Activated gamma-delta T cell (primary cell): ENCODE measurements at regions not wholly inside any gene's neighbourhood (a gene's known extent, or its start where the extent isn't known, plus 50 kb on each side); places are given as distances from the start of the nearest gene placed in this dataset.
"Not testable (repeated sequence)": the region's sequence is repeated elsewhere in the genome, so short reads cannot be mapped to it uniquely, and the experiment has no call there.

Experiments
- DNase-seq: peaks from one replicate; lab custom pipeline; 2025; lab: John Stamatoyannopoulos, UW

DNA sequence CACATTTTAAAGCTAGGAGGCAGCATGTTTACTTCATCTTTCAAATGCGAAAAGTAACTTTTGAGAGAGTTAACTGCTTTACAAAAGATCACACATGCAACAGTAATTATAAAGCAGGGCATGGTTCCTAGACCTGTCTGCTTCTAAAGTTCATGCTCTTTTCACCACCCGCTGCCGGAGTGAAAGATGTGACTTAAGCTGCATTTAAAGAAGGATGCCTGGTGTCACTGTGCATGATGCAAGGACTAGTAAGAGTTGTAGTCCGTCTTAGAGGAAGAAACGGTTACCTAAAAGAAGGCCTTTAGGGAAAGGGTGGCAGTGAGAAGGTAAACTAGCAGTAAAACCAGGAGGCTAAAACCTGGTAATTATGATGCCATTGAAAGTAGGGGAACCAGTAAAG is 1689.1 kb downstream of the KCNT2 start:
- DNase-seq, result no peak

DNA sequence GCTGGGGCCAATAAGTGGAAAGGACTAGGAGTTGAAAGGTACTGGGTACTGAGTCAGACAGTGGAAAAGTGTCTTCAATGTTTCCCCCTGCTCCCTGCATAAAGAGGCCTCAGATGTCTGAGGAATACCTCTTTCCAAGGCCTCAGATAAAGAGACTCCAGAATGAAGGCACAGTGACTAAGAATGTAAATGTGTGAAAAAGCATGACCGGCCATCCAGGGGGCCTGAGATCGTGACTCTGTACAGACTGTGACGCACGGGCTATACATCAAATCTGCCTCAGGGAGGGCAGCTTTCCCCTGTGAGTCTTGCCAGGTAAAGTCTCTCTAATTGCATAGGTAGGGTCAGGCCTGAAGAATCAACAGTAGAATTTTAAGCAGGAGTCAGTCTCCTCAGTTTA is 1690.5 kb downstream of the KCNT2 start:
- no peak for DNase-seq

DNA sequence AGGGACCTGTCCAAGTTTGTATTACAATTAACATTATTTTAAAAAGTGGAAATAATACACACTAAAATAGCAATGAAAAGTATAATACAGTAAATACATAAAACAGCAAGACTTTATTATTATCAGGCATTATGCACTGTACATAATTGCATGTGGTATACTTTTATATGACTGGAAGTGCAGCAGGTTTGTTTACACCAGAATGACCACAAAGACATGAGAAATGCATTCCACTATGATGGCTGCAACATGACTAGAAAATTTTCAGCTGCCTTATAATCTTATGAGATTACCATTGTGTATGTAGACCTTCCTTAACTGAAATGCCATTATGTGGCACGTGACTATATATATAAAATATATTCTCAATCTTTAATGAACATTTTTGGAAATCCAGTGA is 1699.6 kb downstream of the KCNT2 start:
- DNase-seq, result no peak

DNA sequence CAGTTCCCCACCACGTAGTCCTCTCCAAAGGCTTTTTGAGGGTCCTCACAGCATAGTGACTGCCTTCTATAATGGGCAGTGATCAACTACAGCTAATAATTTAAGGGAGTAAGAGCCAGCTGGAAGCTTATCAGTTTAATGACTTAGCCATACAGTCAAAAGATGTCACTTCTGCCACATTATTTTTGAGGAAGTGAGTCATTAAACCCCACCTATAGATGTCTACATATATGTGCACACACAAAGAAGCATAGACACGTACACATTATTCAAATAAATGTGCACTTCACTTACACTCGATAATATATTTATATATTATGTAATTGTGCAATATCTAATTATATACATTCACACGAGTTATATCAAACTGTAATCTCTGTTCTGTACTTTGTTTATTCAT is 1704.7 kb downstream of the KCNT2 start:
- DNase-seq, result no peak

DNA sequence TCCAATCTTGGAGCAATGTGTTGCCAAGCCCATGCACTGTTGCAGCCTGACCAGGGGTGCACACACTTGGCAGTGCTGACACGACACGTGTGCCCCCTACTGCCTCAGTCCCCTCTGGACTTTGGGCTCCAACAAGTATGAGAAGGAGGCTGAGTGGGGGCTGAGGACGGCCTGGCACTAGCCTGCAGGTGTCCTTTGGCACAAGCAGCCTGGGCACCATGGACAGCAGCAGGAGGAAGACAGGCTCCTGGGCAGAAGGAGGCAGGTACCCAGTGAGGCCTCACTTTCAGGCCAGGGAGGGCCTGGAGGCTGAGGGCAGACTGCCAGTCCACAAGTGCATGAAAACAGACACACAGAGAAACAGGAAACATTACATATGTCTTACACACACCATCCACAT is 1702.9 kb upstream of the B3GALT2 start:
- no peak for DNase-seq

DNA sequence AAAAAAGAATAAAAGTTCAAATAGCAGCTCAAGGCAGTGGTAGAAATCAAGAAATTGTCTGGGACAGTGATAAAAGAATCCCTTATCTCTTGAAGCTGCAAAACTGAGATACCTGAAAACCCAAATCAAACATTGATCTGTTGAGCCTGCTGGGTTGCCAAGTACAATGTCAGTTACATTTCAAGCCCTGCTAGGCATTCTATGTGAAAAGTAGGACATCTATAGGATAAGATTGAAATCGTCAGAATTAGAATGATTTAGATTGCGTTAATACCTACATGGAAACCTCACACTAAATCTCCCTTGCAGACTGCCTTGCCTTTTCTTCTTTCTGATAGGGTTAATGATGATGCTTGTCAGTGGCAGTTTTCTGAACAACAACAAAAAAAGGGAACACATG is 1684.4 kb upstream of the B3GALT2 start:
- DNase-seq, result no peak

DNA sequence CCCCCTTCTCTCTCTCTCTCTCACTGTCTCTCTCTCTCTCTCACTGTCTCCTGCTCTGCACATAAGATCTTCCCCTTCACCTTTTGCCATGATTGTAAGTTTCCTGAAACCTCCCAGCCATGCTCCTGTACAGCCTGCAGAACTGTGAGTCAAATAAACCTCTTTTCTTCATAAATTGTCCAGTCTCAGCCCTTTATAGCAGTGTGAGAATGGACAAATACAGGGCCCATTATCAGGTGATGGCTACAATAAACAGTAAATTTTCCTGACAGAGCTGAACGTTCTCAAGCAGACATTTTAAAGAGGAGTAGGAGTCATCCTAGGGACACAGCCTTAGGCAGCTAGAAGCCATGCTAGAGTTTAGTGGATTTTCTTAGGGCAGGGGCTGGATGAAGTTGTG is 1679.7 kb upstream of the B3GALT2 start:
- no peak for DNase-seq

DNA sequence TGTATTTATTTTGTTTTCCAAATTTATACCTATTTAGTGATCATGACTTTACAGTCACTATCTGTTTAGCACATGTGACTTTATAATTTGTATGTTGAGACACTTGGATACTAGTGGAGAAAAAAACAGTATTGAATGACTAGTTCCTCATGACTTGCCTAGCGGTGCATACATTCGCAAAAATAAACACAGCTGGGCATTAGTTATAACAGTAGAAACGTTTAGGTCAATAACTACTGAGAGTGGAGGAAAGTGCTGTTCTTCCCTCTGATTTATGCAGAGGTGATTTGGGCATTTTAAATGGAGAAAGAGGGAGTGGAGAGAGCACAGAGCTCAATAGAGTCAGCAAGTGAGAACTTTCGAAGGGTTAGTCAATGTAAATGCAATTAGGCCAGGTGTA is 1679.0 kb upstream of the B3GALT2 start:
- DNase-seq, result no peak

DNA sequence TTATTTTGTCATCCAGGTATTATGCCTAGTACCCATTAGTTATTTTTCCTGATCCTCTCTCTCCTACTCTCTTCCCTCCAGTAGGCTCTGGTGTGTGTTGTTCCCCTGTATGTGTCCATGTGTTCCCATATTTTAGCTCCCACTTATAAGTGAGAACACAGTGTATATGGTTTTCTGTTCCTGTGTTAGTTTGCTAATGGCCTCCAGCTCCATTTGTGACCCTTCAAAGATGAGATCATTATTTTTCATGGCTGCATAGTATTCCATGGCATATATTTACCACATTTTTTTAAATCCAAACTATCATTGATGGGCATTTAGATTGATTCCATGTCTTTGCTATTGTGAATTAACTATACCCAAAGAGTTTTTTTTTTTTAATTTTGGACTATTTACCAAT is 1675.7 kb upstream of the B3GALT2 start:
- DNase-seq, result no peak

DNA sequence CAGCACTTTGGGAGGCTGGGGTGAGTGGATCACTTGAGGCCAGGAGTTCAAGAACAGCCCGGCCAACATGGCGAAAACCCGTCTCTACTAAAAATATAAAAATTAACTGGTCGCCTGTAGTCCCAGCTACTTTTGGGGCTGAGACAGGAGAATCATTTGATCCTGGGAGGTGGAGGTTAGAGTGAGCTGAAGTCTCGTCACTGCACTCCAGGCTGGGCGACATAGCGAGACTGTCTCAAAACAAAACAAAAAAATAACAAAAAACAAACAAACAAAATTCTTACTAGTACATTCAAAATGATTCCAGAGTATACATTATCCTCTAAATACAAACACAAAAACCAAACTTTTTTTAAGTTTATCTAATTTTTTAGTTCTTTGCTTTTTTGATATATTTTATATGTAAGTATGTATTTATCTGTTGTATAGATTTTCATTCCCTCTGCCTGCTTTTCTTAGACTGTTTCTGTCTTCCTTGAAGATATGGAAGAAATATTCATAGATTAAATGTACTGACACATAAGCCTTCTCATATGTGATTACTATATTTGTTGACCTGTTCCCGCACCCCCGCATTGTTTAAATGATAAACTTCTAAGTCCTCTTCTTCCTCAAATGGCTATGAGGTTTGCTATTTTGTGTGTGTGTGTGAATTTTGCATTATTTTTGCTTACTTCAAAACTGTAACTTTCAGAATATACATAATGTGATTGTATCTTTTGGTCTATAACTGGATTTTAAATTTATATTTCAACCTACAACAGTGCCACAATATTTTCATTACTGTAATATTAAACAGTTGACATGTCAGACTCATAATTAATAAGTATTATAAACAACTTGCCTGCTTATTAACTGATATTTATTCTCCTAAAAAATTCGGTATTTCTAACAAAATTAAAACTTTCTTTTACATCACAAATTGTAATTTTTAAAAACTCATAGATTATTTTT is 1674.1 kb upstream of the B3GALT2 start:
- no peak for DNase-seq

DNA sequence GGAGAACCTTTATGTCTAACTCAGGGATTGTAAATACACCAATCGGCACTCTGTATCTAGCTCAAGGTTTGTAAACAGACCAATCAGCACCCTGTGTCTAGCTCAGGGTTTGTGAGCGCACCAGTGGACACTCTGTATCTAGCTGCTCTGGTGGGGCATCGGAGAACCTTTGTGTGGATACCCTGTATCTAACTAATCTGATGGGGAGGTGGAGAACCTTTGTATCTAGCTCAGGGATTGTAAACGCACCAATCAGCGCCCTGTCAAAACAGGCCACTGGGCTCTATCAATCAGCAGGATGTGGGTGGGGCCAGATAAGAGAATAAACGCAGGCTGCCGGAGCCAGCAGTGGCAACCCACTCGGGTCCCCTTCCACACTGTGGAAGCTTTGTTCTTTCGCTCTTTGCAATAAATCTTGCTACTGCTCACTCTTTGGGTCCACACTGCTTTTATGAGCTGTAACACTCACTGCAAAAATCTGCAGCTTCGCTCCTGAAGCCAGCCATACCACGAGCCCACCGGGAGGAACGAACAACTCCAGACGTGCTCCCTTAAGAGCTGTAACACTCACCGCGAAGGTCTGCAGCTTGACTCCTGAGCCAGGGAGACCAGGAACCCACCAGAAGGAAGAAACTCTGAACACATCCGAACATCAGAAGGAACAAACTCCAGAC is 1673.2 kb upstream of the B3GALT2 start:
- DNase-seq, result not testable (repeated sequence)

DNA sequence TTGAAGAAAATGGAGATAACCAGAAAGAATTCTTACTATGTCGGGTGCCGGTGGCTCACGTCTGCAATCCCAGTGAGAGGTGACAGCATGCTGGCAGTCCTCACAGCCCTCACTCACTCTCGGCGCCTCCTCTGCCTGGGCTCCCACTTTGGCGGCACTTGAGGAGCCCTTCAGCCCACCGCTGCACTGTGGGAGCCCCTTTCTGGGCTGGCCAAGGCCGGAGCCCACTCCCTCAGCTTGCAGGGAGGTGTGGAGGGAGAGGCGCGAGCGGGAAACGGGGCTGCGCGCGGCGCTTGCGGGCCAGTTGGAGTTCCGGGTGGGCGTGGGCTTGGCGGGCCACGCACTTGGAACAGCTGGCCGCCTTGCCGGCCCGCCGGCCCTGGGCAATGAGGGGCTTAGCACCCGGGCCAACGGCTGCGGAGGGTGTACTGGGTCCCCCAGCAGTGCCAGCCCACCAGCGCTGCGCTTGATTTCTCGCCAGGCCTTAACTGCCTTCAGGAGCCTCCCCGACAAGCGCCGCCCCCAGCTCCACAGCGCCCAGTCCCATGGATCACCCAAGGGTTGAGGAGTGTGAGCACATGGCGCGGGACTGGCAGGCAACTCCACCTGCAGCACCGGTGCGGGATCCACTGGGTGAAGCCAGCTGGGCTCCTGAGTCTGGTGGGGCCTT is 1672.5 kb upstream of the B3GALT2 start:
- DNase-seq, result peak; percentile 12

DNA sequence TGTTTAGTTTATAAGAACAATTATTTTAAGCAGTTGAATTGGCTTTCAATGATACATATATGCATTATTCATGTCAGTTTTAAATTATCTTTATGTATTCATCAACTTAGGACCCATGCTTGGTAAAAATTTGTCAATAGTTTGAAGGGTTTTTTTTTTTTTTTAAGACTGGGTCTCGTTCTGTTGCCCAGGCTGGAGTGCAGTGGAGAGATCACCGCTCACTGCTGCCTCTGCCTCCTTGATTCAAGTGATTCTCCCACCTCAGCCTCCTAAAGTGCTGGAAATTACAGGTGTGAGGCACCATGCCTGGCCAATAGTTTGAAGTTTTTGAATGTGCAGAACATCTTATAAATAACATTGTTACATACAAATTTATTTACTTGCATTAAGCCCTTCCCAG is 1671.0 kb upstream of the B3GALT2 start:
- no peak for DNase-seq

DNA sequence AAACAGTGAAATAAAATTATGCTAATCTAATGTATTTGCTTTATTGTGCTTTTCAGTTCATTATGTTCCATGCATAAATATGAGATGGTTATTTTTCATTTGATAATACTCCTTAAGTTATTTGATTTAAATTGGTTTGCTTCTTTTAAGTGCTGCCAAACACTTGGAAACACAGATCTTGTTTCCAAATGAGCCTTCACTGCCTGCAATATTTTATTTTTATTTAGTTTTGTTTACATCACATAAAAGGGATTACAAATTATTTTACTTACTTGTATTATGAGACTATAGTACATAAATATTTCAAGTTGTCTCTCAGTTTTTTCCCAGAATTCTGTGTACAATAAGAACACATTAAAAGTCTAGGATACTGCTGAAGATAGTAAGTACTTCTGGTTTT is 1662.4 kb upstream of the B3GALT2 start:
- DNase-seq, result no peak

DNA sequence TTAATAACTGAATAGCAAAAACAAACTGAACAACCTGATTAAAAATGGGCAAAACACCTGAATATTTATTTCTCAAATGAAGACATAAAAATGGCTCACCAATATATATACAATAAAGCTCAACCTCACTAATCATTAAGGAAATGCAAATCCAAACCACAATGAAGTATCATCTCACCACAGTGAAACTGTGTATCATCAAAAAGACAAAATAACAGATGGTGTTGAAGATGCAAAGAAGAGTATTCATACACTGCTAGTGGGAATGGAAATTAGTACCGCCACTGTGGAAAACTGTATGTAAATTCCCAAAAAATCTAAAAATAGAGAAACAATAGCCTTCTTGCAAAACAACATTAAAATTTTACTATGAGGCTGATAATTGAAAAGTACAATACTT is 1660.1 kb upstream of the B3GALT2 start:
- no peak for DNase-seq

DNA sequence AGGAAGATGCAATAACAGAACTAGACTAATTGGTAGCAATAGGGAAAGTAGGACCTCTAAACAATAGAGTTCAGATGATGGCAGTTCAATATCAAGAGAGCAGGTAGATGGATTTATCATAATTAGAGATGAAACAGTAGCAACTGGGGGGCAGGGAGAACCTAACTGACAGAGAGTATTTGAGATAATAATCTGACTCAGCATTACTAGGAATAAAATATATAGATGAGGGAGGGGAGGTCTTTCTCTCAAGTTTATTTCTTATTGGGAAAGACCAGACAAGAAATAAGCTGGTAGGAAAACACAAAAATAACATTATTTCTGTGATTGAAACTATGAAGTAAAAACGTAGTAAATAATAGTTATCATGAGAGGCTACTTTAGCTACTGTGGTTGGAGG is 1656.7 kb upstream of the B3GALT2 start:
- DNase-seq, result no peak

DNA sequence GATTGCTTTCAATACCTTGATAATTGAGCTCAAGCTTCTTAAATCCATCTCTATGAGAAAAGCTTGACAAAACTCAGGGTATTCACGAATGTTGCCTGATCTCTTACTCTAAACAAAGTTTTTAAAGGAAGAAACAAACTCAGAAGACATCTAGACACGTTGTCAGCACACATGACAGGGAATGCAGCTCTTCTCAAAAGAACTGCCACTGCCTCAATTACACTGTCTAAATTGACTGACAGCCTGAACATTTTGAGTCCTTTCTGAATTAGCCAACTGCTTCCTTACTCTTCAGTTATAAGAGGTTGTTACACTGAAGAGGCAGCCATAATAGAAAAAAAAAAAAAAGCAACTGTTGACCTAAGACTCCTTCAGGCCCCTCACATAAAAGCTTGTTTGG is 1646.7 kb upstream of the B3GALT2 start:
- no peak for DNase-seq

DNA sequence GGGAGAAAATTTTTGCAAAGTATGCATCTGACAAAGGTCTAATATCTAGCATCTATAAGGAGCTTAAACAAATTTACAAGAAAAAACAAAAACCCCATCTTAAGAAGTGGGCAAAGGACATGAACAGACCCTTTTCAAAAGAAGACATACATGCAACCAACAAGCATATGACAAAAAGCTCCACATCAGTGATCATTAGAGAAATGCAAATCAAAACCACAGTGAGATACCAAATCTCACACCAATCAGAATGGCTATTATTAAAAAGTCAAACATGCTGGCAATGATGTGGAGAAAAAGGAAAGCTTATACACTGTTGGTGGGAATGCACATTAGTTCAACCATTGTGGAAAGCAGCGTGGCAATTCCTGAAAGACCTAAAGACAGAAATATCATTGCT is 1645.2 kb upstream of the B3GALT2 start:
- DNase-seq, result not testable (repeated sequence)

DNA sequence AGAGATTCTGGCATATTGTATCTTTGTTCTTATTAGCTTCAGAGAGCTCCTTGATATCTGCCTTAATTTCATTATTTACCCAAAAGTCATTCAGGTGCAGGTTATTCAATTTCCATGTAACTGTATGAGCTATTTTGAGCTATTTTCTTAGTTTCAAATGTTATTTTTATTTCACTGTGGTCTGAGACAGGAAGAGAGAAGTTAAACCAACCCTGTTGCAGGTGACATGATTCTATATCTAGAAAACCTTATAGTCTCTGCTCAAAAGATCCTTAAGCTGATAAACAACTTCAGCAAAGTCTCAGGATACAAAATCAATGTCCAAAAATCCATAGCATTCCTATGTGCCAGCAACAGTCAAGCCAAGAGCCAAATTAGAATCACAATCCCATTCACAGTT is 1644.0 kb upstream of the B3GALT2 start:
- DNase-seq, result no peak

DNA sequence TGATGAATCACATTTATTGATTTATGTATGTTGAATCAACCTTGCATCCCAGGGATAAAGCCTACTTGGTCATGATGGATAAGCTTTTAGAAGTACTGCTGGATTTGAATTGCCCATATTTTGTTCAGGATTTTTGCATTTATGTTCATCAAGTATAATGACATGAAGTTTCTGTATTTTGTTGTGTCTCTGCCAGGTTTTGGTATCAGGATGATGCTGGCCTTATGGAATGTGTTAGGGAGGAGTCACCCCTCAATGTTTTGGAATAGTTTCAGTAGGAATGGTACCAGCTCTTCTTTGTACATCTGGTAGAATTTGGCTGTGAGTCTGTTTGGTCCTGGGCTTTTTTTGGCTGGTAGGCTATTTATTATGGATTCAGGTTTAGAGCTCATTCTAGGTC is 1643.1 kb upstream of the B3GALT2 start:
- no peak for DNase-seq

DNA sequence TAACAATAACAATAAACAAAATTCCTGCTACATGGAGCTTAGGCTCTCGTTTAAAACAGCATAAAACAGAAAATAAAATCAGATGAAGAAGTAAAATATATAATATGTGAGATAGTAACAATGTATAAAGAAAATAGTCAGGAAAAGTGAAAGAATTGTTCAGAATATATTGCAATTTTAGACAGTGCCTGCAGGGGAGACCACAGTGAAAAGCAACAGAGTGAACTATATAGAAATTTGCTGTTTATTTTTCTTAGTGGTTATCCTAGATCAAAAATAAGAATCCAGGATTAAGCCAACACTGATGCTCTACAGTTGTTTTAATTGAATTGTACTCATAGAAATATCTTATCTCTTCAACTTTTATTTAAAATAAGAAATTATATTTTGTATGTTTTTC is 1639.0 kb upstream of the B3GALT2 start:
- DNase-seq, result no peak

DNA sequence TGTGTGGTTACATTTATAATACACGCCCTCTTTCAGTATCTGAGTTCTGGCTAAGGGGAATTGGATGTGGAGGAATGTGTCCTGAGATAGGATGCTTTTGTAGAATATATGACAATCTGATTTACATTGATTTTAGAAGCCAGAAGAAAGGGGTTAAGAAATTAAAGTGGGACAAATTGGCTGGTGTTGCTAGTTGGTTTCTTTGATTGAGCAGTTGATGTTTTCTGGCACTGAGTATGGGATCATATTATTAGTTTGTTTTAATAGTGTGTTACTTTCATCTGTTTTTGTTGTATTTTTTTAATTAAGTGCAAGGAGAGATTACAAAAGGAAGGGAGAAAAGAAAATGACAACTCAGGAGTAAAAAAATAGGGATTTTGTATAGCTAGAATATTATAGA is 1634.7 kb upstream of the B3GALT2 start:
- no peak for DNase-seq

DNA sequence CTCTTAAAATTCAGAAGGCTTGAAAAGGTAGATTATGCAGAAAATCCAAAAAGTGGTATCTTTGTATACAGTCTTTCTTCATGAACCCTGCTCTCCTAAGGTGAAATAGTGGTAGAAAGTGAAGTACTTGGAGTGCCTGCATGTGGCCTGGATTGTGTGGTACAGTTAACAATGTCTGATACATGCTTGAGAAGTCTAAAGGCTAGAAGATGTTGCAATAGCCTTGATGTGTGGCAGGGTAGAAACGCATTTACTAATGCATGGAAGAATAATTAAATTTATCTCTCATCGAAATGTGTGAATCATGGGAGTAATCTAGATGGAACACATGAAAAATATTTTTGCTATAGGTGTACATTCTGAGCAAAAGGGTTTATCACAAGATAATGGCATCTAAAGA is 1632.3 kb upstream of the B3GALT2 start:
- DNase-seq, result no peak
